Activated T-cell treated with anti-CD3 and anti-CD28 coated beads, Interleukin-2, amount 50 U/mL, for 72 hours (primary cell): ENCODE measurements at regions not wholly inside any gene's neighbourhood (a gene's known extent, or its start where the extent isn't known, plus 50 kb on each side); places are given as distances from the start of the nearest gene placed in this dataset.

Source experiments
- ATAC-seq, 2 donors: fragments of 150-1000 bp; cut with Tn5 transposase; replicated peaks in 1 of 2; 2 replicates each; pipeline ENCODE4 v1.10.0; 2021; ENCODE audit warnings: moderate library complexity in 2 of 2, mild to moderate bottlenecking in 1 of 2
- DNase-seq, 2 donors: peaks; one replicate each; pipeline ENCODE4 v3.0.0; 2021 to 2022; ENCODE audit warnings: mixed read lengths in 1 of 2
- H3K27ac Mint-ChIP-seq: one replicate; pipeline ENCODE4 v1.8.0; 2022; ENCODE audit warnings: mild to moderate bottlenecking, moderate library complexity, mixed read lengths
- H3K27me3 Mint-ChIP-seq: one replicate; pipeline ENCODE4 v1.8.0; 2022; ENCODE audit warnings: low read depth, mixed read lengths
- H3K36me3 Mint-ChIP-seq, 2 donors: one replicate each; pipeline ENCODE4 v1.8.0; 2022; ENCODE audit warnings: mixed read lengths in 2 of 2, mild to moderate bottlenecking in 1 of 2; ENCODE audit not compliant: insufficient read depth in 2 of 2
- H3K4me1 Mint-ChIP-seq: one replicate; pipeline ENCODE4 v1.8.0; 2022; ENCODE audit warnings: low read depth, mixed read lengths
- H3K4me3 Mint-ChIP-seq, 2 donors: one replicate each; pipeline ENCODE4 v1.8.0; 2022; ENCODE audit warnings: mild to moderate bottlenecking in 2 of 2, mixed read lengths in 2 of 2, moderate library complexity in 2 of 2
- H3K9me3 Mint-ChIP-seq, 2 donors: one replicate each; pipeline ENCODE4 v1.8.0; 2022; ENCODE audit warnings: mixed read lengths in 2 of 2

GRCh38 chr4:83192634-83193033 is 78.1 kb upstream of the PLAC8 start:
- ATAC-seq (no peak), DNase-seq (no peak)
- H3K9me3 Mint-ChIP-seq, result peaks cover 0 to 1% of the 10 kb centered on the region in 2 donors
- H3K4me3 Mint-ChIP-seq, result no peak overlapping the region
- no peaks in the 10 kb centered on the region for H3K36me3 Mint-ChIP-seq
- peaks cover 3% of the 10 kb centered on the region for H3K4me1 Mint-ChIP-seq
- H3K27me3 Mint-ChIP-seq, result no peaks in the 10 kb centered on the region
- no peak overlapping the region for H3K27ac Mint-ChIP-seq

DNA sequence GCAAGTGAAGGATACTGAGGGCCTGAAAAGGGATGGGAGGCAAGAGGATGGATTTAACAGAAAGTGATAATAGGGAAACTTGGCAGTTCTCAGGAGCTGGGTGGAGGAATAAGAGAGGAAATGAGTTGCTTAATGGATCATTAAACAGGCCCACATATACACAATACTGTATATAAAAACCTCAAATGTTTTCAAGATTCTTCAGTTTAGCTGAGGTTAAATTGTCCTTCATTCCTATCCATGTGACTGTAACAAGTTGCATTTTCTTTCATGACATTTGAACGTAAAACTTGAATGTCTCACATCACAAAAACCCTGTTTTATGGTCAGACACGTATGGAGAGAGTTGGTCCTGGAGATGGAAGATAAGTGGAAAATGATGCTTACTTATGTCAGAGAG is 76.5 kb upstream of the PLAC8 start:
- no peak overlapping the region for H3K27ac Mint-ChIP-seq
- H3K9me3 Mint-ChIP-seq, result no peaks in the 10 kb centered on the region
- H3K36me3 Mint-ChIP-seq, result no peaks in the 10 kb centered on the region
- H3K4me1 Mint-ChIP-seq, result peaks cover 3% of the 10 kb centered on the region
- H3K4me3 Mint-ChIP-seq, result no peak overlapping the region
- DNase-seq, result no peak
- ATAC-seq, result no peak
- H3K27me3 Mint-ChIP-seq, result no peaks in the 10 kb centered on the region

- H3K27ac Mint-ChIP-seq, result no peak overlapping the region
- no peak for ATAC-seq
- H3K27me3 Mint-ChIP-seq, result no peaks in the 10 kb centered on the region
- no peaks in the 10 kb centered on the region for H3K36me3 Mint-ChIP-seq
- DNase-seq, result no peak
- H3K9me3 Mint-ChIP-seq, result no peaks in the 10 kb centered on the region
- H3K4me3 Mint-ChIP-seq, result no peak overlapping the region
- peaks cover 3% of the 10 kb centered on the region for H3K4me1 Mint-ChIP-seq
Measured at GRCh38 chr4:83189631-83190136, 75.2 kb upstream of the PLAC8 start.

- Mint-ChIP-seq H3K9me3 (no peaks in the 10 kb centered on the region), H3K4me3 (no peak overlapping the region), H3K27ac (no peak overlapping the region), H3K36me3 (no peaks in the 10 kb centered on the region), H3K27me3 (no peaks in the 10 kb centered on the region), H3K4me1 (no peaks in the 10 kb centered on the region)
- ATAC-seq, result no peak
- DNase-seq, result no peak
Measured at GRCh38 chr4:83180431-83180968, 66.0 kb upstream of the PLAC8 start.

DNA sequence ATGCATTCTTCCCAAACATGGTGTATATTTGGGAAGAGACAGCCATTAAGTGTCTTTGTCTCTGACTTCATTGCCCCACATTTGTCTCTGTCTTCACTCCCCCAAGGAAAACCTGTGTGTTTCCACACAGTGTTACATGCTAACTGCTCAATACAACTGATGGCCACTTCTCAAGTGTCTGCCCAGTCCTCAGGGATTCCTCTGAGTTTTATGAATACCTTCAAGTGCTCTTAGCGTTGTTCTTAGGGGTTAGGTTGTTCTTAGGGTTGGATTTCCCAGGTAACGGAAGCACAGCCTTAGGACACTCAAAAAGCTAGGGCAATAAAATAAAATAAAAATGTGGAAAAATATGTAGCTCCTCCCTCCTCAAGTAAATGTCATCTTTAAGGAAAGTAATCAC is 64.7 kb upstream of the PLAC8 start:
- no peak overlapping the region for H3K4me3 Mint-ChIP-seq
- no peaks in the 10 kb centered on the region for H3K36me3 Mint-ChIP-seq
- no peaks in the 10 kb centered on the region for H3K9me3 Mint-ChIP-seq
- DNase-seq (no peak), ATAC-seq (no peak)
- no peak overlapping the region for H3K27ac Mint-ChIP-seq
- no peaks in the 10 kb centered on the region for H3K27me3 Mint-ChIP-seq
- no peaks in the 10 kb centered on the region for H3K4me1 Mint-ChIP-seq

DNA sequence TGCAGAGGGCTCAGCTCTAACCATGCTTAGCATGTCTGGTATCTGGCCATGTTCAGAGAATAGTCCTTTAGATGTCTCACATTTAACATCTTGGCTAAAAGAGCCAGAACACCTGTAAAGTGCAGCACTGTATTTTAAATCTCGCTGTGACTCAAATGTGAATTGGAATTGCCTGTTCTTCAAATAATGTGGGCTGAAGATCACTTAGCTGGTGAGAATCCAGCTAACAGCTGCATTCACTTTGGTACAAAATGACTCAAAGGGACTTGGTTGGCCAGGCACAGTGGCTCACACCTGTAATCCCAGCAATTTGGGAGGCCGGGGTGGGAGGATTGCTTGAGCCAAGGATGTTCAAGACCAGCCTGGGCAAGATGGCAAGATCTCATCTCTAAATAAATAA is 63.5 kb upstream of the PLAC8 start:
- no peaks in the 10 kb centered on the region for H3K36me3 Mint-ChIP-seq
- peaks cover 0 to 1% of the 10 kb centered on the region in 2 donors for H3K9me3 Mint-ChIP-seq
- DNase-seq (no peak), ATAC-seq (no peak)
- H3K27me3 Mint-ChIP-seq, result no peaks in the 10 kb centered on the region
- H3K4me3 Mint-ChIP-seq, result no peak overlapping the region
- H3K27ac Mint-ChIP-seq, result no peak overlapping the region
- no peaks in the 10 kb centered on the region for H3K4me1 Mint-ChIP-seq

GRCh38 chr4:83177182-83177581 is 62.7 kb upstream of the PLAC8 start:
- ATAC-seq, result no peak
- Mint-ChIP-seq H3K27ac (no peak overlapping the region), H3K27me3 (no peaks in the 10 kb centered on the region), H3K9me3 (peaks cover 0 to 2% of the 10 kb centered on the region in 2 donors), H3K4me3 (no peak overlapping the region), H3K36me3 (no peaks in the 10 kb centered on the region), H3K4me1 (no peaks in the 10 kb centered on the region)
- no peak for DNase-seq

GRCh38 chr4:83174844-83175414 is 60.4 kb upstream of the PLAC8 start:
- Mint-ChIP-seq H3K9me3 (peaks cover 0 to 2% of the 10 kb centered on the region in 2 donors), H3K4me3 (no peak overlapping the region), H3K36me3 (no peaks in the 10 kb centered on the region), H3K27ac (no peak overlapping the region), H3K4me1 (no peaks in the 10 kb centered on the region), H3K27me3 (no peaks in the 10 kb centered on the region)
- DNase-seq (no peak), ATAC-seq (no peak)

GRCh38 chr4:83172371-83172770 is 57.8 kb upstream of the PLAC8 start:
- Mint-ChIP-seq H3K27me3 (no peaks in the 10 kb centered on the region), H3K27ac (no peak overlapping the region), H3K36me3 (no peaks in the 10 kb centered on the region), H3K4me1 (no peaks in the 10 kb centered on the region), H3K9me3 (peaks cover 2% of the 10 kb centered on the region in 2 donors), H3K4me3 (no peak overlapping the region)
- no peak for ATAC-seq
- DNase-seq, result no peak

GRCh38 chr4:83171436-83172039 is 57.0 kb upstream of the PLAC8 start:
- H3K9me3 Mint-ChIP-seq, result peaks cover 2% of the 10 kb centered on the region in 2 donors
- no peak overlapping the region for H3K4me3 Mint-ChIP-seq
- no peak for ATAC-seq
- no peaks in the 10 kb centered on the region for H3K27me3 Mint-ChIP-seq
- H3K36me3 Mint-ChIP-seq, result no peaks in the 10 kb centered on the region
- no peak overlapping the region for H3K27ac Mint-ChIP-seq
- DNase-seq, result no peak
- peaks cover 5% of the 10 kb centered on the region for H3K4me1 Mint-ChIP-seq

GRCh38 chr4:83170952-83171399 is 56.4 kb upstream of the PLAC8 start:
- no peaks in the 10 kb centered on the region for H3K27me3 Mint-ChIP-seq
- no peaks in the 10 kb centered on the region for H3K36me3 Mint-ChIP-seq
- H3K4me3 Mint-ChIP-seq, result no peak overlapping the region
- DNase-seq (peak; percentile 12 to 13), ATAC-seq (peak; percentile 66 to 71)
- H3K4me1 Mint-ChIP-seq, result peaks cover 11% of the 10 kb centered on the region
- H3K9me3 Mint-ChIP-seq, result peaks cover 2 to 5% of the 10 kb centered on the region in 2 donors
- no peak overlapping the region for H3K27ac Mint-ChIP-seq
